SK-N-SH (cell line): ENCODE measurements at regions not wholly inside any gene's neighbourhood (a gene's known extent, or its start where the extent isn't known, plus 50 kb on each side); places are given as distances from the start of the nearest gene placed in this dataset.

ENCODE experiments used
- CTCF ChIA-PET: fragments of 300-600, 350-600 bp; formaldehyde crosslinking; extraction: SDS; loops from one replicate; lab custom pipeline; 2021; lab: Yijun Ruan, JAX
- POLR2A ChIA-PET: fragments of 350-600 bp; sonication (Branson Sonifier 250); formaldehyde crosslinking; extraction: SDS; loops from one replicate; lab custom pipeline; 2020; ENCODE audit warnings: antibody characterized with exemption, inconsistent platforms; lab: Yijun Ruan, JAX
- DNase-seq: peaks from one replicate; pipeline ENCODE4 v3.0.0; 2012
- H2AFZ ChIP-seq: fragments of 200-600 bp; sonication (generic); 2 replicates; pipeline ENCODE4 v1.8.1; 2016; ENCODE audit warnings: antibody characterized with exemption, mild to moderate bottlenecking, low read depth
- H3F3A ChIP-seq: fragments of 200-600 bp; sonication (generic); replicated peaks from 2 replicates; pipeline ENCODE3; 2016; ENCODE audit warnings: antibody characterized with exemption, mild to moderate bottlenecking; ENCODE audit not compliant: insufficient read depth
- H3K27ac ChIP-seq, 2 experiments: fragments of 200-500 bp in 1 of 2; fragments of 200-600 bp in 1 of 2; sonication (Bioruptor generic) in 1 of 2; sonication (generic), shearing (Covaris generic) in 1 of 2; 2 replicates each; pipeline versions ENCODE4 v1.5.1 to v1.6.1; 2014 to 2016; ENCODE audit warnings: low read depth in 2 of 2, inconsistent platforms in 1 of 2, low read length in 1 of 2, mild to moderate bottlenecking in 1 of 2, mixed read lengths in 1 of 2
- H3K27me3 ChIP-seq: fragments of 200-600 bp; sonication (generic), shearing (Covaris generic); 2 replicates; pipeline ENCODE4 v1.6.1; 2016; ENCODE audit warnings: mixed run types; ENCODE audit not compliant: insufficient read depth
- H3K36me3 ChIP-seq, 2 experiments: fragments of 200-500 bp in 1 of 2; fragments of 200-600 bp in 1 of 2; sonication (Bioruptor generic) in 1 of 2; sonication (generic) in 1 of 2; replicated peaks in 1 of 2; 2 replicates each; pipeline versions ENCODE3 to v1.5.1; 2014 to 2016; ENCODE audit warnings: low read length in 1 of 2, mild to moderate bottlenecking in 1 of 2; ENCODE audit not compliant: insufficient read depth in 2 of 2, control insufficient read depth in 1 of 2
- H3K4me1 ChIP-seq, 2 experiments: fragments of 200-500 bp in 1 of 2; fragments of 200-600 bp in 1 of 2; sonication (Bioruptor generic) in 1 of 2; sonication (generic), shearing (Covaris generic) in 1 of 2; 2 replicates each; pipeline versions ENCODE4 v1.5.1 to v1.6.1; 2014 to 2016; ENCODE audit warnings: low read depth in 1 of 2, low read length in 1 of 2, mixed run types in 1 of 2; ENCODE audit not compliant: insufficient read depth in 2 of 2, control insufficient read depth in 1 of 2
- H3K4me2 ChIP-seq: fragments of 200-600 bp; sonication (generic), shearing (Covaris generic); 2 replicates; pipeline ENCODE4 v1.6.1; 2017; ENCODE audit warnings: mixed run types
- H3K4me3 ChIP-seq, 2 experiments: fragments of 200-500 bp in 1 of 2; fragments of 200-600 bp in 1 of 2; sonication (Bioruptor generic) in 1 of 2; sonication (generic), shearing (Covaris generic) in 1 of 2; 2 replicates each; pipeline versions ENCODE4 v1.5.1 to v1.8.1; 2014 to 2016; ENCODE audit warnings: low read depth in 2 of 2, inconsistent platforms in 1 of 2, low read length in 1 of 2, mild to moderate bottlenecking in 1 of 2, mixed read lengths in 1 of 2, moderate library complexity in 1 of 2
- H3K79me2 ChIP-seq: fragments of 200-600 bp; sonication (generic); 2 replicates; pipeline ENCODE4 v1.8.1; 2017; ENCODE audit warnings: mild to moderate bottlenecking; ENCODE audit not compliant: insufficient read depth
- H3K9ac ChIP-seq: fragments of 200-600 bp; sonication (generic); 2 replicates; pipeline ENCODE4 v1.6.1; 2017; ENCODE audit warnings: mixed run types
- H3K9me2 ChIP-seq: fragments of 200-600 bp; sonication (generic); 2 replicates; pipeline ENCODE4 v1.6.1; 2017; ENCODE audit warnings: mixed run types
- H3K9me3 ChIP-seq: fragments of 200-600 bp; sonication (generic); 2 replicates; pipeline ENCODE4 v1.6.1; 2017; ENCODE audit warnings: mixed run types, mild to moderate bottlenecking, moderate library complexity
- H4K20me1 ChIP-seq: fragments of 200-600 bp; sonication (generic); 2 replicates; pipeline ENCODE4 v1.6.1; 2017; ENCODE audit warnings: mild to moderate bottlenecking, mixed run types; ENCODE audit not compliant: insufficient read depth
- EP300 ChIP-seq, 2 experiments: IDR thresholded peaks; 2 replicates each; pipeline versions ENCODE4 v1.4.0 to v1.6.1; 2012; ENCODE audit warnings: borderline replicate concordance in 1 of 2, low read depth in 1 of 2, low read length in 1 of 2
- EZH2phosphoT487 ChIP-seq: fragments of 200-600 bp; sonication (generic); IDR thresholded peaks from 2 replicates; pipeline ENCODE4 v1.6.1; 2017; ENCODE audit warnings: low read depth, mixed run types, mild to moderate bottlenecking, antibody characterized with exemption, moderate library complexity, borderline replicate concordance
- JUND ChIP-seq: IDR thresholded peaks from 2 replicates; pipeline ENCODE4 v1.4.0; 2012
- MEF2A ChIP-seq: IDR thresholded peaks from 2 replicates; pipeline ENCODE4 v1.4.0; 2012; ENCODE audit warnings: low read depth, borderline replicate concordance
- POLR2AphosphoS5 ChIP-seq: IDR thresholded peaks from 2 replicates; pipeline ENCODE4 v1.6.1; 2012; ENCODE audit warnings: low read depth, low read length
- RCOR1 ChIP-seq: fragments of 150-350 bp; IDR thresholded peaks from 2 replicates; pipeline ENCODE4 v1.6.1; 2017; ENCODE audit warnings: antibody characterized with exemption, low read length
- RFX5 ChIP-seq: IDR thresholded peaks from 2 replicates; pipeline ENCODE4 v1.6.1; 2012; ENCODE audit warnings: mild to moderate bottlenecking, improper control_type of control experiment, low read length
- SIN3A ChIP-seq: IDR thresholded peaks from 2 replicates; pipeline ENCODE4 v1.6.1; 2012; ENCODE audit warnings: low read depth, mild to moderate bottlenecking, low read length, moderate library complexity, borderline replicate concordance
- TAF1 ChIP-seq: IDR thresholded peaks from 2 replicates; pipeline ENCODE4 v1.6.1; 2012; ENCODE audit warnings: low read depth, mild to moderate bottlenecking, low read length, moderate library complexity, borderline replicate concordance
- TCF12 ChIP-seq: IDR thresholded peaks from 2 replicates; pipeline ENCODE4 v1.4.0; 2012
- TEAD4 ChIP-seq: IDR thresholded peaks from 2 replicates; pipeline ENCODE4 v1.4.0; 2012; ENCODE audit warnings: mild to moderate bottlenecking, borderline replicate concordance; ENCODE audit not compliant: insufficient read depth
- YY1 ChIP-seq: IDR thresholded peaks from 2 replicates; pipeline ENCODE4 v1.4.0; 2012; ENCODE audit warnings: low read depth, mild to moderate bottlenecking
- WGBS: methylation state at CpG from one replicate; pipeline ENCODE4 v1.1.6; 2017; ENCODE audit warnings: low lambda C conversion rate; 5-methylcytosine and 5-hydroxymethylcytosine counted together
- TF ChIP-seq, protein P1 (sequence below): IDR thresholded peaks from 2 replicates; pipeline ENCODE4; 2012
- TF ChIP-seq, protein P2 (sequence below): fragments of 200-600 bp; sonication (generic); IDR thresholded peaks from 2 replicates; pipeline ENCODE4 v1.6.1; 2017; ENCODE audit warnings: antibody characterized with exemption, mild to moderate bottlenecking, moderate library complexity
- TF ChIP-seq, protein P3 (sequence below): fragments of 150-350 bp; IDR thresholded peaks from 2 replicates; pipeline ENCODE4 v1.6.1; 2017; ENCODE audit warnings: antibody characterized with exemption, low read length, low read depth, borderline replicate concordance
- TF ChIP-seq, protein P4 (sequence below): IDR thresholded peaks from 2 replicates; pipeline ENCODE4 v1.4.0; 2012; ENCODE audit warnings: low read depth, borderline replicate concordance
- TF ChIP-seq, protein P5 (sequence below): IDR thresholded peaks from 2 replicates; pipeline ENCODE4 v1.4.0; 2012; ENCODE audit warnings: low read depth, borderline replicate concordance

DNA sequence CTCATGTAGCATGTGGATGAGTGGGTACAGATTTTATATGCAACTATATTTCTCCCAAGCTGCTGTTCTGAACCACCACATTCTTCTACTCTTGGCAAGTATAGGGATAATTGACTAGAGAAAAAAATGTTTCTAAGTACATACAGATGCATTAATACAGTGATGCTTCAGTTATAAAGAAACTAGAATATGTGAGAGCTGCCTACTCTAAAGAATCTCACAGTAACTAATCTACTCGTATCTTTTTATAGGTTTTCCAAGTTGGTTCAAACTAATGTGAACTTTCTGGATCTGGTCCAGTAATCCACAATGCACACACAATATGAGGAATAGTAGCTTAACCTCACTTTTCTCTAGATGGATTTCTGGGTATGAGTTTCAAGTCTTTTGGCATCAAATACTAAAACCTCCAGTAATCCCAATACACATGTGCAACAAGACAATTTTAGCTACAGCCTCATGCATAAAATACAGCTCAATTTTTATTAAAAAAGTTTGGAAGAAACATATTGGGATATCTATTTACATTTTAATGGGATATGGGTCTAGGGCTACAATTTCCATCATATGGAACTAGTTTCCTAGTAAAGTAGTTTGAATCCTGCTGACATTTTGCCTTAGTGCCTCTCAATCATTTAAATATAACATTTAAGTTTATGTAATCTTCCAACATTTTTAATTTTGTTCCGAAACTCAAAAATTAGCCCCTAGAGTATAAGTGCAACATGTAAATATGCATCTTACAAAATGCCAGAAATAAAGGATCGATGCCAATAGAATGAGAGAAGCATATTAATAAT is 2209.7 kb downstream of the LRRC4C start (continued):
- TF ChIP-seq TAF1 (no peak), SIN3A (no peak)
- TF ChIP-seq, all 33 proteins: peak for 0

DNA sequence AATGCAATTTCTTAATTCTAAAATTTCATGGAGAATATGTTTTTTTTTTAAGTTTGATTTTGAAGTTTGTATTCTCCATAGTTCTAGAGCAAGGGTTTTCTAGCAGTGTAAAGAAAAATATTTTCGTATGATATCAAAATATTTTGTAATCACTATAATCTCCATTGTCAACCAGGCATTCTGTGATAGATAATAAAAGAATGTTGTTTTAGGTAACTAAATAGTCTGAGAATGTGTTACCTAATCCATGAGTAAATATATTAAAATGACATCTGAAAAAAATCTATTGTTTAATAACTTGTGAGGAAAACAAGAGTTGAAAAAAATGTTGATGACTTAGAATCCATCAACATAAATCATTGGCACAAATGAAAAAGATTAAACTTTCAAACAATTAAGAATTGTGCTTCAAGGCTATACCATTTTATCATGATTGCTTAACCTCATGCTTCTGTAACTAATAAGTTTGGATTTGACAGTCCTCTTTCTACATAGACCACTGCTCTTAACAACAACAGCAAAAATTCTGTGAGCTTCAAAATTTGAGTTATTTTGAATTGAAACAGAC is 2211.8 kb downstream of the LRRC4C start:
- no peak overlapping the region for H3K27ac ChIP-seq
- H3K79me2 ChIP-seq, result no peaks in the 10 kb centered on the region; the same call in 1 of the 2 replicates
- no peaks in the 10 kb centered on the region for H3K36me3 ChIP-seq
- ChIA-PET POLR2A (no interaction called here), CTCF (no interaction called here)
- no peaks in the 10 kb centered on the region for H3K4me1 ChIP-seq
- no peaks in the 10 kb centered on the region for H3F3A ChIP-seq
- H4K20me1 ChIP-seq, result no peaks in the 10 kb centered on the region
- 9% methylated on average over 1 of the region's 1 CpG for WGBS
- H3K4me3 ChIP-seq, result no peak overlapping the region
- TF ChIP-seq, protein P1, sequence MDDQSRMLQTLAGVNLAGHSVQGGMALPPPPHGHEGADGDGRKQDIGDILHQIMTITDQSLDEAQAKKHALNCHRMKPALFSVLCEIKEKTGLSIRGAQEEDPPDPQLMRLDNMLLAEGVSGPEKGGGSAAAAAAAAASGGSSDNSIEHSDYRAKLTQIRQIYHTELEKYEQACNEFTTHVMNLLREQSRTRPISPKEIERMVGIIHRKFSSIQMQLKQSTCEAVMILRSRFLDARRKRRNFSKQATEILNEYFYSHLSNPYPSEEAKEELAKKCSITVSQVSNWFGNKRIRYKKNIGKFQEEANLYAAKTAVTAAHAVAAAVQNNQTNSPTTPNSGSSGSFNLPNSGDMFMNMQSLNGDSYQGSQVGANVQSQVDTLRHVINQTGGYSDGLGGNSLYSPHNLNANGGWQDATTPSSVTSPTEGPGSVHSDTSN, result no peak
- TF ChIP-seq POLR2AphosphoS5, result no peak
- TF ChIP-seq, protein P2, sequence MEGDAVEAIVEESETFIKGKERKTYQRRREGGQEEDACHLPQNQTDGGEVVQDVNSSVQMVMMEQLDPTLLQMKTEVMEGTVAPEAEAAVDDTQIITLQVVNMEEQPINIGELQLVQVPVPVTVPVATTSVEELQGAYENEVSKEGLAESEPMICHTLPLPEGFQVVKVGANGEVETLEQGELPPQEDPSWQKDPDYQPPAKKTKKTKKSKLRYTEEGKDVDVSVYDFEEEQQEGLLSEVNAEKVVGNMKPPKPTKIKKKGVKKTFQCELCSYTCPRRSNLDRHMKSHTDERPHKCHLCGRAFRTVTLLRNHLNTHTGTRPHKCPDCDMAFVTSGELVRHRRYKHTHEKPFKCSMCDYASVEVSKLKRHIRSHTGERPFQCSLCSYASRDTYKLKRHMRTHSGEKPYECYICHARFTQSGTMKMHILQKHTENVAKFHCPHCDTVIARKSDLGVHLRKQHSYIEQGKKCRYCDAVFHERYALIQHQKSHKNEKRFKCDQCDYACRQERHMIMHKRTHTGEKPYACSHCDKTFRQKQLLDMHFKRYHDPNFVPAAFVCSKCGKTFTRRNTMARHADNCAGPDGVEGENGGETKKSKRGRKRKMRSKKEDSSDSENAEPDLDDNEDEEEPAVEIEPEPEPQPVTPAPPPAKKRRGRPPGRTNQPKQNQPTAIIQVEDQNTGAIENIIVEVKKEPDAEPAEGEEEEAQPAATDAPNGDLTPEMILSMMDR, result no peak
- TF ChIP-seq RFX5, result no peak
- no peak for TF ChIP-seq TEAD4
- TF ChIP-seq, protein P3, sequence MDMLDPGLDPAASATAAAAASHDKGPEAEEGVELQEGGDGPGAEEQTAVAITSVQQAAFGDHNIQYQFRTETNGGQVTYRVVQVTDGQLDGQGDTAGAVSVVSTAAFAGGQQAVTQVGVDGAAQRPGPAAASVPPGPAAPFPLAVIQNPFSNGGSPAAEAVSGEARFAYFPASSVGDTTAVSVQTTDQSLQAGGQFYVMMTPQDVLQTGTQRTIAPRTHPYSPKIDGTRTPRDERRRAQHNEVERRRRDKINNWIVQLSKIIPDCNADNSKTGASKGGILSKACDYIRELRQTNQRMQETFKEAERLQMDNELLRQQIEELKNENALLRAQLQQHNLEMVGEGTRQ, result no peak
- no peak for TF ChIP-seq YY1
- no peak for TF ChIP-seq RCOR1
- TF ChIP-seq, protein P4, sequence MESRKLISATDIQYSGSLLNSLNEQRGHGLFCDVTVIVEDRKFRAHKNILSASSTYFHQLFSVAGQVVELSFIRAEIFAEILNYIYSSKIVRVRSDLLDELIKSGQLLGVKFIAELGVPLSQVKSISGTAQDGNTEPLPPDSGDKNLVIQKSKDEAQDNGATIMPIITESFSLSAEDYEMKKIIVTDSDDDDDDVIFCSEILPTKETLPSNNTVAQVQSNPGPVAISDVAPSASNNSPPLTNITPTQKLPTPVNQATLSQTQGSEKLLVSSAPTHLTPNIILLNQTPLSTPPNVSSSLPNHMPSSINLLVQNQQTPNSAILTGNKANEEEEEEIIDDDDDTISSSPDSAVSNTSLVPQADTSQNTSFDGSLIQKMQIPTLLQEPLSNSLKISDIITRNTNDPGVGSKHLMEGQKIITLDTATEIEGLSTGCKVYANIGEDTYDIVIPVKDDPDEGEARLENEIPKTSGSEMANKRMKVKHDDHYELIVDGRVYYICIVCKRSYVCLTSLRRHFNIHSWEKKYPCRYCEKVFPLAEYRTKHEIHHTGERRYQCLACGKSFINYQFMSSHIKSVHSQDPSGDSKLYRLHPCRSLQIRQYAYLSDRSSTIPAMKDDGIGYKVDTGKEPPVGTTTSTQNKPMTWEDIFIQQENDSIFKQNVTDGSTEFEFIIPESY, result no peak
- no peak for TF ChIP-seq TCF12
- TF ChIP-seq EZH2phosphoT487, result no peak
- no peak for TF ChIP-seq JUND
- TF ChIP-seq EP300 (IDR thresholded peaks at IDR 0.05; ENCODE audit: borderline replicate concordance in 1 of 2, low read depth in 1 of 2, low read length in 1 of 2), result no peak
- no peak for TF ChIP-seq MEF2A
- TF ChIP-seq, protein P5, sequence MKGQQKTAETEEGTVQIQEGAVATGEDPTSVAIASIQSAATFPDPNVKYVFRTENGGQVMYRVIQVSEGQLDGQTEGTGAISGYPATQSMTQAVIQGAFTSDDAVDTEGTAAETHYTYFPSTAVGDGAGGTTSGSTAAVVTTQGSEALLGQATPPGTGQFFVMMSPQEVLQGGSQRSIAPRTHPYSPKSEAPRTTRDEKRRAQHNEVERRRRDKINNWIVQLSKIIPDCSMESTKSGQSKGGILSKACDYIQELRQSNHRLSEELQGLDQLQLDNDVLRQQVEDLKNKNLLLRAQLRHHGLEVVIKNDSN, result no peak
- no peak for DNase-seq
- H3K9me3 ChIP-seq, result no peaks in the 10 kb centered on the region
- H2AFZ ChIP-seq, result no peak overlapping the region
- H3K27me3 ChIP-seq, result no peaks in the 10 kb centered on the region
- no peak overlapping the region for H3K4me2 ChIP-seq
- no peaks in the 10 kb centered on the region for H3K9me2 ChIP-seq
- no peak overlapping the region for H3K9ac ChIP-seq
